Kidney capillary endothelial cell (primary cell): ENCODE measurements at regions not wholly inside any gene's neighbourhood (a gene's known extent, or its start where the extent isn't known, plus 50 kb on each side); places are given as distances from the start of the nearest gene placed in this dataset.

Experiments
- DNase-seq: peaks from one replicate; pipeline ENCODE4 v3.0.0-alpha.2; 2018; ENCODE audit warnings: low spot score

GRCh38 chr18:78906066-78906465, 73.6 kb upstream of the SALL3 start:
- no peak for DNase-seq

DNA sequence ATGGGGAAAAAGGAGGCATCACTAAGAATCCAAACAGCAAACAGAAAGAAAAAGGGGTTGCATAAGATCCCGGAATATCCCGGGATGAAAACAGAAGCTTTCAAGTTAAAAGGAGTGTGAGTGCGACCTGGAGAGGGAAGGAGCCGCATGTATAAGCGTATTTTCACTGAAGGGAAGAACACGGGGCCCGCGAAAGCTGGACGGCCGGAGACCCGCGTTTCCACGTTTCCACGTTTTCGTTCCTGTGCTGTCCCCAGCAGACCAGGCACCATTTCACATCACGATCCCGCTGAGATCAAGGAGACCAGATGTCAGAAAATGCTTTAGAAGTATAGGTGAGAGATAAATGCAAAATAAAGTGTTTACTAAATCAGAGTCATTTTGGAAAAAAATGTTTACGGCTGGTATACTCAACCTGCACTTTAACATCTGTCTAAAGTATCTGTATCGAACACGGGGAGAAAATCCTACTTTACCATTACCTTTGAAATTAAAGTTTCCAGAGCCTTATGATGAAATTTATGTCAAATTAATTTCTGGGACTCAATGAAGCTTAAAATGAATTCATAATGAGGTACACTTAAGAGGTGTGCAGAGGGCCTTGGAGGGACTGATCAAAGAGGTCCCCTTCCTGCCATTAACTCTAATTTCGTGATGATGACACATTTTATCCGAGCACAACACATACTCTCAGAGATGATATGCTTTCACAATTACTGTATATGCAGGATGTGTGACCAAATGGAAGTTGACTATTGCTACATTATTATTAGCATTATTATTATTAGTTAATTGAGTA, 71.0 kb upstream of the SALL3 start:
- DNase-seq, result no peak

- DNase-seq, result no peak
These were observed 67.8 kb upstream of the SALL3 start for GRCh38 chr18:78911751-78912283.

GRCh38 chr18:78912336-78912735, 67.3 kb upstream of the SALL3 start:
- DNase-seq, result no peak

DNA sequence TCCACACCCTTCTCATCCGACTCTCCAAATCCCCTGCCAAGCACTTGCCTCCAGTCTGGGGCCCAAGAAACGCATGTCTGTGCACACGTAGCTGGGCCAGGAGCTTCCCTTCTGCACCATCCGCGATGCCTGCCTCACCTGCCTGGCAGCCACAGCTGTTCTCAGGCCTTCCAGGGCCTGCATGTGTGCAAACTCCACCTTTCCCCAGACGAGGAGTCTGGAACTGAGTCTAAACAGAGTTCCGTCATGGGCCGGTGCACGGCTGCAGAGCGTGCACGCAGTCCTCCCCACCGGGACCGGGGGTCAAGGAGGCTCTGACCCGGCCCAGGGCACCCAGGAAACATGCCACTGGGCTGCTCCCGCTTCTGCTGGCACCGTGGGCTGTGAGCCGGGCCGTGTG, 66.8 kb upstream of the SALL3 start:
- DNase-seq, result no peak

DNA sequence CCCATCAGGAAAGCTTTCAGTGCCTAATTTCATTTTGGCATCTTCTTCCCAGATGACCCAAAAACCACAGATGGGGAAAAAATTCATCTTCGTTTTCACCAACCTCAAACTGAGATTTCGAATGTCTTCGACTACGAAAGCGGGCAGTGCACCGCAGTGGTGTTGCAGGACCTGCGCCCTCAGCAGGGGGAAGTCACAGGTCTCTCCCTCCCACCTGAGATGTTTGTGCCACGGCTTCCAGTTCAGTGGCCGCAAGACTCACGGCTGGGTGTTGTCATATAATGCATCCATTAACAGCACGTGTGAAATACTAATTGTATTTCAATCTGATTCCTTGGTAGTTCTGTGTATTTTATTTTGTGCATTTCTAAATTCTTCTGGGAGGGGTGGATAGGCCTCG, 66.2 kb upstream of the SALL3 start:
- no peak for DNase-seq

DNA sequence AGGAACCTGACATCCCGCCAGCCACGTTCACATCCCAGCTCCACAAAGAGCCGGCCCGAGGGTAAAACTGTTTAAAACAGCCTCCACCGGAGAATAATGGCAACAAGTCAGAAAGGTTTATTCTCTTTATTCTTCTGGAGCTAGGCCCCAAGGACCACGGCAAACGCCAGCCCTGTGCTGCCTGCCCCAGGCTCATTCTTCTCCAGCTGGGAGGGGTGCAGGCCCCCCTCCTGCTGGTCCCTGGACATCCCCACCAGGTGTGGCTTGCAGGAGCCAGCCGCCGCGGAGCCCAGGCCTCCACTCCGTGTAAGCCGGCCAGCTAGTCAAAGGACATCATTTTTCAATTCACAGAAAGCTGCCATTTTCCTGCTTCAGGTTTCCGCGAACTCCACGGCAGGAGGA, 65.8 kb upstream of the SALL3 start:
- DNase-seq, result no peak

DNA sequence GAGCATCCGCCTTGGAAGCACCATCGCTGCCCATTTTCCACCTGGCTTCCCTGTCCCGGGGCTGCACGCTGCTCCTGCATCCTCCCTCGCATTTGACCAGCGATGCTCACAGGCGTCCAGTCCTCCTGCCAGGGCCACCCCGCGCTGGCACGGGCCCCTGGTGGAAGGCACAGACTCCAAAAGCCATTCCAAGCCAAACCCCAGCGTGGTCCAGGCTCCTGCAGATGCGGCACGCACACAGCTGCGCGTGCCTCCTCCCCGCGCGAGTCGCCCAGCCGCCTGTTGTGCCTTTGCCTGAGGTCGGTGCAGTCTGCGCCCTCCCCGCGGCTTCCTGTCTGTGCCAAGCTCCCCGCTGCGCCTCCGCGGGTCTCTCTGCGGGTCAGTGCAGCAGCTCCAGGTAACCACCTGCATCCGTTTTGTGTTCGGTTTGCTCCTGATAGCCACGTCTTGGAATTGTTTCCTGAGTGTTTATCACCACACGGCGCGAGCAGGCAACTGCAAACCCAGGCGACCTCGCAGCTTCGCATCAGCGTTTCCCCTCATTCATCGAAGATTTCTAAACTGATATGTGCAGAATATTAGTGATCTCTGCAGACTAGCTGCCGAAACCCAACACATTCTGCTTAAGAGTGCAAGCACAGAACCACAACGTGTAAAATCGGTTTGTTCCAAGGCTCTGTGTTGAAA, 65.2 kb upstream of the SALL3 start:
- no peak for DNase-seq

- DNase-seq, result no peak
These were observed 64.1 kb upstream of the SALL3 start for GRCh38 chr18:78915446-78916008.

DNA sequence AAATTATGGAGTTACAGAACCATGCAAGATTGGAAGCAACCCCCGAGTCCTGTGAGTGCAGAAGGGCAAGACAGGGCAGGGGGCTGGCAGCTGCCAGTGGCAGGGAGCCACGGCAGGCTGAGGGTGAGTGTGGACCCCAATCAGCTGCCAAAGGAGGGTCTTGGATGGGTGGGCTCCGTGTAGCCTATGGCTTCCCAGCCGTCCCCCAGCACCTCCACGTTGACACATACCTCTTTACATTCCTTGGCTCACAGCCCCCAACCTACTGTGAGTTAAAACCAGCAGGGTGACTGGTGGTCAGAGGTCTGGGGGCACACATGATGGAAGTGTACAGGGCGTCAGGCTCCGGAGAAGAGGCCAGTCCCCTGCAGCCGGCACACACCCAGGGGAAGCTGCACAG, 60.9 kb upstream of the SALL3 start:
- no peak for DNase-seq

- no peak for DNase-seq
These were observed 59.7 kb upstream of the SALL3 start for GRCh38 chr18:78919956-78920355.

- no peak for DNase-seq
These were observed 59.0 kb upstream of the SALL3 start for GRCh38 chr18:78920456-78921138.

- no peak for DNase-seq
These were observed 56.8 kb upstream of the SALL3 start for GRCh38 chr18:78922856-78923255.

- DNase-seq, result no peak
These were observed 55.3 kb upstream of the SALL3 start for GRCh38 chr18:78924301-78924700.

- no peak for DNase-seq
These were observed 54.7 kb upstream of the SALL3 start for GRCh38 chr18:78924786-78925540.

- DNase-seq, result no peak
These were observed 53.9 kb upstream of the SALL3 start for GRCh38 chr18:78925557-78926242.

GRCh38 chr18:78926243-78926615, 53.4 kb upstream of the SALL3 start:
- DNase-seq, result no peak

- DNase-seq, result no peak
These were observed 52.5 kb upstream of the SALL3 start for GRCh38 chr18:78927156-78927555.

DNA sequence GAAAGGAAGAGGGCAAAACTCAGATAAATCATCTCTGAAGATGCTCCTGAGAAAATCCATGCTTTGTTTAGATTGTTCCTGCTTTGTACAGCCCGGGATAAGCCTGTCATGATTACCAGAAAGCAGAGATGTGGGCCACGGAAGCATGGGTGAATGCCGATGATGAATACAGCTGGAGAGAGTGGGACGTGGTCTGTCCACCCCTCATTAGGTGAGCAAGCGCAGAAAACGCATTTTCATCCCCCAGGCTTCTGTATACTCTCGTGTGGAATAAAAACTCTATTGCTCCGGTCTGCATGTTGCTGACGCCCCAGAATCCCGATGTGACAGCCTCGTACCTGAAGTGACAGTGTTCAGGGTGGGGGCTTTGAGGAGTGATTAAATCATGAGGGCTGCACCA, 52.0 kb upstream of the SALL3 start:
- no peak for DNase-seq

- no peak for DNase-seq
These were observed 51.5 kb upstream of the SALL3 start for GRCh38 chr18:78928076-78928475.

DNA sequence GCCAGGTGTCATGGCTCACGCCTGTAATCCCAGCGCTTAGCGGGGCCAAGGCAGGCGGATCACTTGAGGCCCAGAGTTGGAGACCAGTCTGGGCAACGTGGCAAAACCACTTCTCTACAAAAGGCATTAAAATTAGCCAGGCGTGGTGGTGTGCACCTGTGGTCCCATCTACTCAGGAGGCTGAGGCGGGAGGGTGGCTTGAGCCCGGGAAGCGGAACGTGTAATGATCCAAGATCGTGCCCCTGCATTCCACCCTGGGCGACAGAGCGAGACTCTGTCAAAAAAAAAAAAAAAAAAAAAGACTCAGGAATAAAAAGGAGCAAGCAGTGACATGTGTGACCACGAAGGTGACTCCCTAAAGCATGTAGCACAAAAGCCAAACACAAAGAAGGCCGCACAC, 50.1 kb upstream of the SALL3 start:
- DNase-seq, result no peak
